Gastroesophageal sphincter (tissue), 4 donors: ENCODE measurements at regions not wholly inside any gene's neighbourhood (a gene's known extent, or its start where the extent isn't known, plus 50 kb on each side); places are given as distances from the start of the nearest gene placed in this dataset.

Experiments
- ATAC-seq: fragments of 150-250 bp; one replicate; pipeline ENCODE4 v1.9.1; 2016; ENCODE audit warnings: mild to moderate bottlenecking, moderate library complexity
- H3K27ac ChIP-seq, 4 donors: fragments of 200-600 bp; sonication (generic) in 3 of 4; 1 replicate in 3 of 4; 2 replicates in 1 of 4; pipeline ENCODE4 v1.5.1; 2016 to 2019
- H3K27me3 ChIP-seq: fragments of 200-600 bp; sonication (generic); one replicate; pipeline ENCODE4 v1.5.1; 2019
- H3K36me3 ChIP-seq, 2 donors: fragments of 200-600 bp; sonication (generic); one replicate each; pipeline ENCODE4 v1.5.1; 2019; ENCODE audit warnings: control low read depth in 1 of 2
- H3K4me1 ChIP-seq, 3 donors: fragments of 200-600 bp; sonication (generic); 1 replicate in 2 of 3; 2 replicates in 1 of 3; pipeline ENCODE4 v1.5.1; 2016 to 2019; ENCODE audit warnings: control low read depth in 2 of 3
- H3K4me3 ChIP-seq, 2 donors: fragments of 200-600 bp; sonication (generic); one replicate each; pipeline ENCODE4 v1.5.1; 2019; ENCODE audit warnings: mild to moderate bottlenecking in 1 of 2, moderate library complexity in 1 of 2
- H3K9me3 ChIP-seq, 3 donors: fragments of 200-600 bp; sonication (generic); one replicate each; pipeline ENCODE4 v1.5.1; 2017 to 2019; ENCODE audit warnings: control low read depth in 2 of 3
- CTCF ChIP-seq, 4 experiments: fragments of 200-600 bp in 2 of 4; fragments of 450-650 bp in 2 of 4; sonication (generic) in 1 of 4; IDR thresholded peaks; one replicate each; pipeline ENCODE4 v1.5.1; 2017 to 2019; ENCODE audit warnings: antibody characterized with exemption in 4 of 4, mild to moderate bottlenecking in 2 of 4, moderate library complexity in 2 of 4
- EP300 ChIP-seq: sonication (generic); formaldehyde crosslinking; IDR thresholded peaks from one replicate; pipeline ENCODE4 v1.6.1; 2017; ENCODE audit warnings: antibody characterized with exemption, mild to moderate bottlenecking
- POLR2A ChIP-seq, 2 donors: fragments of 450-650 bp; IDR thresholded peaks; one replicate each; pipeline ENCODE4 v1.6.1; 2017; ENCODE audit warnings: antibody characterized with exemption in 2 of 2, mild to moderate bottlenecking in 2 of 2, moderate library complexity in 1 of 2
- POLR2AphosphoS5 ChIP-seq: sonication (generic); formaldehyde crosslinking; IDR thresholded peaks from one replicate; pipeline ENCODE4 v1.6.1; 2017; ENCODE audit warnings: antibody characterized with exemption
- WGBS, 2 donors: methylation state at CpG; one replicate each; pipeline ENCODE4 v1.1.5; 2018; ENCODE audit warnings: low coverage in 1 of 2; 5-methylcytosine and 5-hydroxymethylcytosine counted together

GRCh38 chr18:46209161-46209560, 105.0 kb downstream of the HAUS1 start:
- H3K27ac ChIP-seq, result no peak overlapping the region
- H3K9me3 ChIP-seq, result no peaks in the 10 kb centered on the region
- H3K27me3 ChIP-seq, result no peaks in the 10 kb centered on the region
- no peak for ATAC-seq
- H3K4me1 ChIP-seq, result peaks cover 0 to 14% (median 0%) of the 10 kb centered on the region in 3 donors
- no peaks in the 10 kb centered on the region for H3K36me3 ChIP-seq
- TF ChIP-seq EP300 (no peak), POLR2AphosphoS5 (no peak), POLR2A (IDR thresholded peaks at IDR 0.05) (no peak), CTCF (IDR thresholded peaks at IDR 0.05) (no peak)
- no peak overlapping the region for H3K4me3 ChIP-seq

- no peak for ATAC-seq
- H3K4me1 ChIP-seq, result peaks cover 0 to 17% (median 0%) of the 10 kb centered on the region in 3 donors
- 14 to 25% methylated on average over 1 of the region's 1 CpG for WGBS, 2 donors
Observed at GRCh38 chr18:46211816-46212215, 107.6 kb downstream of the HAUS1 start.

GRCh38 chr18:46212398-46212797, 108.2 kb downstream of the HAUS1 start:
- Histone ChIP-seq H3K4me3 (no peak overlapping the region), H3K36me3 (peaks cover 0 to 19% of the 10 kb centered on the region in 2 donors), H3K27ac (no peak overlapping the region), H3K4me1 (peaks cover 0 to 17% (median 0%) of the 10 kb centered on the region in 3 donors), H3K27me3 (no peaks in the 10 kb centered on the region), H3K9me3 (no peaks in the 10 kb centered on the region)
- WGBS, 2 donors, result 91 to 98% methylated on average over 1 to 2 of the region's 2 CpGs
- TF ChIP-seq POLR2AphosphoS5, result no peak
- TF ChIP-seq POLR2A (IDR thresholded peaks at IDR 0.05), result no peak
- no peak for TF ChIP-seq EP300
- no peak for TF ChIP-seq CTCF (IDR thresholded peaks at IDR 0.05)
- no peak for ATAC-seq

More at GRCh38 chr18:46211816-46212215, 107.6 kb downstream of the HAUS1 start:
- TF ChIP-seq EP300 (no peak), POLR2A (IDR thresholded peaks at IDR 0.05) (no peak), POLR2AphosphoS5 (no peak), CTCF (IDR thresholded peaks at IDR 0.05) (no peak)
- H3K27me3 ChIP-seq, result no peaks in the 10 kb centered on the region
- H3K4me3 ChIP-seq, result no peak overlapping the region
- no peak overlapping the region for H3K27ac ChIP-seq
- H3K36me3 ChIP-seq, result peaks cover 0 to 13% of the 10 kb centered on the region in 2 donors
- H3K9me3 ChIP-seq, result no peaks in the 10 kb centered on the region

- Histone ChIP-seq H3K4me1 (peaks cover 0 to 17% (median 0%) of the 10 kb centered on the region in 3 donors), H3K4me3 (no peak overlapping the region), H3K27me3 (no peaks in the 10 kb centered on the region), H3K9me3 (no peaks in the 10 kb centered on the region), H3K36me3 (peaks cover 0 to 20% of the 10 kb centered on the region in 2 donors), H3K27ac (no peak overlapping the region)
- ATAC-seq, result no peak
- TF ChIP-seq CTCF (IDR thresholded peaks at IDR 0.05) (peak in 3 of 4 experiments; percentile 11 to 35 (median 16)), POLR2A (IDR thresholded peaks at IDR 0.05) (no peak), EP300 (no peak), POLR2AphosphoS5 (no peak)
- 34 to 59% methylated on average over 3 of the region's 3 CpGs for WGBS, 2 donors
Observed at GRCh38 chr18:46213295-46213694, 109.1 kb downstream of the HAUS1 start.

GRCh38 chr18:46214435-46214834, 110.2 kb downstream of the HAUS1 start:
- no peaks in the 10 kb centered on the region for H3K27me3 ChIP-seq
- no peak overlapping the region for H3K27ac ChIP-seq
- TF ChIP-seq CTCF (IDR thresholded peaks at IDR 0.05), result no peak
- no peak for TF ChIP-seq POLR2AphosphoS5
- no peak for TF ChIP-seq POLR2A (IDR thresholded peaks at IDR 0.05)
- no peak for TF ChIP-seq EP300
- peaks cover 0 to 20% of the 10 kb centered on the region in 2 donors for H3K36me3 ChIP-seq
- H3K9me3 ChIP-seq, result no peaks in the 10 kb centered on the region
- ATAC-seq, result no peak
- peaks cover 0 to 17% (median 0%) of the 10 kb centered on the region in 3 donors for H3K4me1 ChIP-seq
- 90 to 100% methylated on average over 1 of the region's 1 CpG for WGBS, 2 donors
- no peak overlapping the region for H3K4me3 ChIP-seq
